ENCODE measurements at regions not wholly inside any gene's neighbourhood (a gene's known extent, or its start where the extent isn't known, plus 50 kb on each side); places are given as distances from the start of the nearest gene placed in this dataset.

GRCh38 chr14:83162361-83162929, 1628.8 kb upstream of the SEL1L start:
- no peak for TF ChIP-seq SIN3A (IDR thresholded peaks at IDR 0.05; ENCODE audit: borderline replicate concordance, insufficient read depth, low read length)
- no peak for TF ChIP-seq POLR2AphosphoS5 (IDR thresholded peaks at IDR 0.05; ENCODE audit: low read depth, low read length)
- TF ChIP-seq FOXP2 (optimal IDR thresholded peaks at IDR 0.05; ENCODE audit: borderline replicate concordance, extremely low read depth, extremely low read length, insufficient read depth) = no peak
- no peak for TF ChIP-seq TAF1 (IDR thresholded peaks at IDR 0.05; ENCODE audit: borderline replicate concordance, insufficient read depth, low read length)

GRCh38 chr14:83163016-83163415, 1629.4 kb upstream of the SEL1L start:
- TF ChIP-seq POLR2AphosphoS5 (IDR thresholded peaks at IDR 0.05; ENCODE audit: low read depth, low read length) = no peak
- TF ChIP-seq FOXP2 (optimal IDR thresholded peaks at IDR 0.05; ENCODE audit: borderline replicate concordance, extremely low read depth, extremely low read length, insufficient read depth) = no peak
- TF ChIP-seq TAF1 (IDR thresholded peaks at IDR 0.05; ENCODE audit: borderline replicate concordance, insufficient read depth, low read length) = no peak
- no peak for TF ChIP-seq REST (IDR thresholded peaks at IDR 0.05; ENCODE audit: insufficient read depth in 1 of 2, low read depth in 2 of 2, low read length in 2 of 2)
- TF ChIP-seq SIN3A (IDR thresholded peaks at IDR 0.05; ENCODE audit: borderline replicate concordance, insufficient read depth, low read length) = no peak

GRCh38 chr14:83164016-83164415, 1630.4 kb upstream of the SEL1L start:
- no peak for TF ChIP-seq SIN3A (IDR thresholded peaks at IDR 0.05; ENCODE audit: borderline replicate concordance, insufficient read depth, low read length)
- TF ChIP-seq TAF1 (IDR thresholded peaks at IDR 0.05; ENCODE audit: borderline replicate concordance, insufficient read depth, low read length) = no peak
- TF ChIP-seq REST (IDR thresholded peaks at IDR 0.05; ENCODE audit: insufficient read depth in 1 of 2, low read depth in 2 of 2, low read length in 2 of 2) = no peak
- TF ChIP-seq POLR2AphosphoS5 (IDR thresholded peaks at IDR 0.05; ENCODE audit: low read depth, low read length) = no peak
- TF ChIP-seq FOXP2 (optimal IDR thresholded peaks at IDR 0.05; ENCODE audit: borderline replicate concordance, extremely low read depth, extremely low read length, insufficient read depth) = no peak

GRCh38 chr14:83164591-83164990, 1630.9 kb upstream of the SEL1L start:
- TF ChIP-seq SIN3A (IDR thresholded peaks at IDR 0.05; ENCODE audit: borderline replicate concordance, insufficient read depth, low read length) (no peak), REST (IDR thresholded peaks at IDR 0.05; ENCODE audit: insufficient read depth in 1 of 2, low read depth in 2 of 2, low read length in 2 of 2) (no peak), POLR2AphosphoS5 (IDR thresholded peaks at IDR 0.05; ENCODE audit: low read depth, low read length) (no peak), TAF1 (IDR thresholded peaks at IDR 0.05; ENCODE audit: borderline replicate concordance, insufficient read depth, low read length) (no peak), FOXP2 (optimal IDR thresholded peaks at IDR 0.05; ENCODE audit: borderline replicate concordance, extremely low read depth, extremely low read length, insufficient read depth) (no peak)

GRCh38 chr14:83170165-83170564, 1636.5 kb upstream of the SEL1L start:
- no peak for TF ChIP-seq TAF1 (IDR thresholded peaks at IDR 0.05; ENCODE audit: borderline replicate concordance, insufficient read depth, low read length)
- TF ChIP-seq POLR2AphosphoS5 (IDR thresholded peaks at IDR 0.05; ENCODE audit: low read depth, low read length) = no peak
- no peak for TF ChIP-seq REST (IDR thresholded peaks at IDR 0.05; ENCODE audit: insufficient read depth in 1 of 2, low read depth in 2 of 2, low read length in 2 of 2)
- no peak for TF ChIP-seq SIN3A (IDR thresholded peaks at IDR 0.05; ENCODE audit: borderline replicate concordance, insufficient read depth, low read length)
- TF ChIP-seq FOXP2 (optimal IDR thresholded peaks at IDR 0.05; ENCODE audit: borderline replicate concordance, extremely low read depth, extremely low read length, insufficient read depth) = no peak
